ENCODE measurements at regions not wholly inside any gene's neighbourhood (a gene's known extent, or its start where the extent isn't known, plus 50 kb on each side); places are given as distances from the start of the nearest gene placed in this dataset.

- no peak overlapping the region for H3K27ac ChIP-seq
- H3K4me3 ChIP-seq: no peak overlapping the region
- H3K9me3 ChIP-seq (replicated peaks): no peaks in the 10 kb centered on the region
- DNase-seq: no peak
- H3K36me3 ChIP-seq: no peaks in the 10 kb centered on the region
- H3K4me1 ChIP-seq: no peaks in the 10 kb centered on the region
- H3K27me3 ChIP-seq: no peaks in the 10 kb centered on the region
These were observed 1166.5 kb upstream of the NXPH2 start for GRCh38 chr2:139946690-139947089.

DNA sequence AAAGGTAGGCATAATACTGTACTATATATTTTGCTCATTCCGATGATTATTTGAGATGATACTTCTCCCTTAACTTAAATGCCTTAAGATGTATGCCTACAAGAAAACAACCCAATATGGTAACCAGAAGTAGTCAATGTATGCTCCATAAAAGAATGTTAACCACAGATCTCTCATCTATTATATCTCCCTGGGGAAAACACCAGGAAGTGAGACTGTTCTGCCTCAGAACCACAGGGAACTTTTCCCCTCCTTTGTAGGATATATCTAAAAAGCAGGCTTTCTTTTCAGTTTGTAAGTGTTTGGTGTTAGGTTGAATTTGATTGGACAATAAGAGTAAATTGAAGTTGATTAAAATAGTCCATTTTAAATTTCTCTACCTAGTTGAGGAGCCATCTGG is 1160.5 kb upstream of the NXPH2 start:
- Histone ChIP-seq H3K36me3 (no peaks in the 10 kb centered on the region), H3K4me1 (no peaks in the 10 kb centered on the region), H3K9me3 (replicated peaks) (no peaks in the 10 kb centered on the region), H3K27me3 (no peaks in the 10 kb centered on the region), H3K27ac (no peak overlapping the region), H3K4me3 (no peak overlapping the region)
- no peak for DNase-seq

DNA sequence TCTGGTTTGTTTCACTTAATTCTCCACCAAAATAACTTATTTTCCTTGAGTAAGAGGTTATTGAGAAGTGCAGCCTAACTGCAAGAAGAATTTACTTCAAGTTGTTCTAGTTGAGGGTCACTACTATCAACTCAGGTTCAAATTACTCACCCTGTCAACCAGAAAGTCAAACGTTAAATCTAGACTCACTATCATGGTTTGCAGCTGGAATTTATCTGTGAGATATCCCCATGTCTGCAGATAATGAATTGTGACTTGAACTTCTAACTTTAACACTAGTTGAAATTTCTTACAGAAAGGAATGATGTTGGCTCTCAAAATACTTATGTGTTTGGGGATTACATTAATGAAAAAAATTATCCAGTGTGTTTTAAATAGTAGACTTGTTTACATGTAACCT is 1145.7 kb upstream of the NXPH2 start:
- Histone ChIP-seq H3K27ac (no peak overlapping the region), H3K4me1 (no peaks in the 10 kb centered on the region), H3K36me3 (no peaks in the 10 kb centered on the region), H3K4me3 (no peak overlapping the region), H3K9me3 (replicated peaks) (no peaks in the 10 kb centered on the region), H3K27me3 (no peaks in the 10 kb centered on the region)
- DNase-seq: no peak

- H3K4me1 ChIP-seq: no peaks in the 10 kb centered on the region
- no peak overlapping the region for H3K27ac ChIP-seq
- H3K4me3 ChIP-seq: no peak overlapping the region
- no peaks in the 10 kb centered on the region for H3K36me3 ChIP-seq
- no peak for DNase-seq
- no peaks in the 10 kb centered on the region for H3K27me3 ChIP-seq
- no peaks in the 10 kb centered on the region for H3K9me3 ChIP-seq (replicated peaks)
These were observed 1143.9 kb upstream of the NXPH2 start for GRCh38 chr2:139924070-139924469.

DNA sequence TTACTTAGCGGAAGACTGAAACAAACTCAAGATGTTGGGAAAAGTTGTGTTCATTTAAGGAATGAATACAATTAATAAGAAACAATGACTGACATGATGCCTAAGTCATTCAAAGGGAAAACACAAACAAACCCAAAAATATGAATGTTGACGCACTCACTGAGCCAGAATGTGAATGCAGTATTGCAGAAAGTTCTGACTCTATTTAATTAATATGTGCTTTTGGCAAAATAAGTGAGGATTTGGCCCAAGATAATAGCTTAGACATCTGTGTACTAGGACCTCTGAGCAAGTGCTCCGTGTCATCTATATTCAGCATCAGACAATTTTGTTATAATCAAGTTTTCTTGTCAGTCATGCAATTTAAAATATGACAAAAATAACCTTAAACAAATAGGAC is 1138.8 kb upstream of the NXPH2 start:
- H3K36me3 ChIP-seq: no peaks in the 10 kb centered on the region
- no peaks in the 10 kb centered on the region for H3K27me3 ChIP-seq
- no peak overlapping the region for H3K4me3 ChIP-seq
- H3K4me1 ChIP-seq: no peaks in the 10 kb centered on the region
- no peaks in the 10 kb centered on the region for H3K9me3 ChIP-seq (replicated peaks)
- no peak overlapping the region for H3K27ac ChIP-seq
- no peak for DNase-seq

- Histone ChIP-seq H3K4me3 (no peak overlapping the region), H3K36me3 (no peaks in the 10 kb centered on the region), H3K9me3 (replicated peaks) (no peaks in the 10 kb centered on the region), H3K4me1 (no peaks in the 10 kb centered on the region), H3K27me3 (no peaks in the 10 kb centered on the region), H3K27ac (no peak overlapping the region)
- no peak for DNase-seq
These were observed 1137.6 kb upstream of the NXPH2 start for GRCh38 chr2:139917690-139918384.

- no peaks in the 10 kb centered on the region for H3K27me3 ChIP-seq
- H3K36me3 ChIP-seq: no peaks in the 10 kb centered on the region
- H3K4me1 ChIP-seq: no peaks in the 10 kb centered on the region
- no peaks in the 10 kb centered on the region for H3K9me3 ChIP-seq (replicated peaks)
- no peak overlapping the region for H3K27ac ChIP-seq
- peak in 1 of 2 experiments; percentile 46 for DNase-seq
- H3K4me3 ChIP-seq: no peak overlapping the region
These were observed 1136.6 kb upstream of the NXPH2 start for GRCh38 chr2:139916822-139917221.

DNA sequence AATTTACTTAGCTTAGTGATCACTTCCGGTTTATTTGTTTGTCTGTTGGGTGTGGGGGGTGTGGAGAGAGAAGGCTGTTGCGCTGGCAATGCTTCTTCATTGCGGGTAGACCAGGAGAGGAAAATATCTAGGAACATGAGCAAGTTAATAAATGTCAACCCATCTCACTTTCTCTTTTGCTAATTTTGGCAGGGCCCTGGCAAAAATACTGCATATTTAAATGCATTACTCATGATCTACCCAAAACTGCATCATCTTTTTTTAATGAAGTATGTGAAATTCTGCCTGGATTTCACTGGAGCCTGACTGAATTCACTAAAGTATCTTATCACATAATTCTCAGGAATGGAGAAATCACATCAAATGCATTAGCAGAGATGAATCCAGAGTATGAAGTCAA is 1131.0 kb upstream of the NXPH2 start:
- no peak overlapping the region for H3K27ac ChIP-seq
- no peaks in the 10 kb centered on the region for H3K27me3 ChIP-seq
- H3K4me3 ChIP-seq: no peak overlapping the region
- no peaks in the 10 kb centered on the region for H3K36me3 ChIP-seq
- DNase-seq: no peak
- no peaks in the 10 kb centered on the region for H3K9me3 ChIP-seq (replicated peaks)
- no peaks in the 10 kb centered on the region for H3K4me1 ChIP-seq

DNA sequence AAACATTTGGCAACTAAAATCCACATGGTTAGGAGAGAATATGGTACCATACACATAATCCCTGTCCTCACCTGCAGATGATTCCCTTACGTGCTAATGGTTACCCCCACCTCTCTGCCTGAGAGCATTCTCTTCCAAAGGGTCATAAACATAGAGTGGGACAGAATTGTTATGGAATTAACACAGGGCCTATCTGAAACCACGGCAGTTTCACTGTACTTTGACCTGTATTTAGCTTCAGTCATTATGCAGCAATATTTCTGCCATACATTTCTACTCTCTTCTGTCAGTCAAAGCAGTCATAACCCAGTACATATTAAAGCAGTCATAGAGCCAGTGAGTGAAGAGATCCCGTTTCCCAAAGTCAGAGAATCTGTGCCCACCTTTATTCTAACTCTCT is 1128.9 kb upstream of the NXPH2 start:
- H3K36me3 ChIP-seq: no peaks in the 10 kb centered on the region
- no peak overlapping the region for H3K4me3 ChIP-seq
- H3K4me1 ChIP-seq: no peaks in the 10 kb centered on the region
- no peak for DNase-seq
- no peak overlapping the region for H3K27ac ChIP-seq
- H3K9me3 ChIP-seq (replicated peaks): no peaks in the 10 kb centered on the region
- no peaks in the 10 kb centered on the region for H3K27me3 ChIP-seq

GRCh38 chr2:139905624-139906023 is 1125.4 kb upstream of the NXPH2 start:
- Histone ChIP-seq H3K36me3 (no peaks in the 10 kb centered on the region), H3K27me3 (no peaks in the 10 kb centered on the region), H3K27ac (no peak overlapping the region), H3K9me3 (replicated peaks) (no peaks in the 10 kb centered on the region), H3K4me3 (no peak overlapping the region), H3K4me1 (no peaks in the 10 kb centered on the region)
- no peak for DNase-seq

GRCh38 chr2:139891636-139892035 is 1111.4 kb upstream of the NXPH2 start:
- DNase-seq: no peak
- H3K27ac ChIP-seq: no peak overlapping the region
- no peaks in the 10 kb centered on the region for H3K4me1 ChIP-seq
- no peaks in the 10 kb centered on the region for H3K27me3 ChIP-seq
- H3K36me3 ChIP-seq: no peaks in the 10 kb centered on the region
- H3K4me3 ChIP-seq: no peak overlapping the region
- no peaks in the 10 kb centered on the region for H3K9me3 ChIP-seq (replicated peaks)

- Histone ChIP-seq H3K4me1 (no peaks in the 10 kb centered on the region), H3K36me3 (no peaks in the 10 kb centered on the region), H3K9me3 (replicated peaks) (no peaks in the 10 kb centered on the region), H3K27ac (no peak overlapping the region), H3K27me3 (no peaks in the 10 kb centered on the region), H3K4me3 (no peak overlapping the region)
- no peak for DNase-seq
These were observed 1105.8 kb upstream of the NXPH2 start for GRCh38 chr2:139885921-139886498.

GRCh38 chr2:139876964-139877363 is 1096.8 kb upstream of the NXPH2 start:
- Histone ChIP-seq H3K27me3 (no peaks in the 10 kb centered on the region), H3K4me3 (no peak overlapping the region), H3K9me3 (replicated peaks) (no peaks in the 10 kb centered on the region), H3K27ac (no peak overlapping the region), H3K4me1 (no peaks in the 10 kb centered on the region), H3K36me3 (no peaks in the 10 kb centered on the region)
- DNase-seq: no peak

DNA sequence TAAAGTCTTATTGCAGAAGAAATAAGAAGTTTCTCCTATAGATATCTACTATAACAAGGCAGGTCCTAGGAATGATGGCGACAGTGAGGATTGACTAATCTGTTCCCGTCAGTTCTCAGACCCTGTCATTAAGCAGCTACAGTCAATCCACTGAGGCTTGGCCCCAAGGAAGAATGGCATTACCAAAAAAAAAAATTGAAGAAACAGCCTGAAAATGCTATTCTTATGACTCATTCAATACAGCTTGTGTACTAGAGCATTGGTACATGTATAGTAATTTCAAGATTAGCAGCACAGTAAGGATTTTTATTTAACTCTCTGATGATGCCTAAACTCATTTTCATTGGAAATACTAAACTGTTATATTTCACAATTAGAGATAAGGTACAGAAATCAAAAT is 1096.1 kb upstream of the NXPH2 start:
- Histone ChIP-seq H3K4me3 (no peak overlapping the region), H3K36me3 (no peaks in the 10 kb centered on the region), H3K9me3 (replicated peaks) (no peaks in the 10 kb centered on the region), H3K4me1 (no peaks in the 10 kb centered on the region), H3K27ac (no peak overlapping the region), H3K27me3 (no peaks in the 10 kb centered on the region)
- DNase-seq: no peak

- Histone ChIP-seq H3K36me3 (no peaks in the 10 kb centered on the region), H3K4me3 (no peak overlapping the region), H3K9me3 (replicated peaks) (no peaks in the 10 kb centered on the region), H3K27ac (no peak overlapping the region), H3K27me3 (no peaks in the 10 kb centered on the region), H3K4me1 (no peaks in the 10 kb centered on the region)
- DNase-seq: no peak
These were observed 1092.3 kb upstream of the NXPH2 start for GRCh38 chr2:139872503-139872902.

DNA sequence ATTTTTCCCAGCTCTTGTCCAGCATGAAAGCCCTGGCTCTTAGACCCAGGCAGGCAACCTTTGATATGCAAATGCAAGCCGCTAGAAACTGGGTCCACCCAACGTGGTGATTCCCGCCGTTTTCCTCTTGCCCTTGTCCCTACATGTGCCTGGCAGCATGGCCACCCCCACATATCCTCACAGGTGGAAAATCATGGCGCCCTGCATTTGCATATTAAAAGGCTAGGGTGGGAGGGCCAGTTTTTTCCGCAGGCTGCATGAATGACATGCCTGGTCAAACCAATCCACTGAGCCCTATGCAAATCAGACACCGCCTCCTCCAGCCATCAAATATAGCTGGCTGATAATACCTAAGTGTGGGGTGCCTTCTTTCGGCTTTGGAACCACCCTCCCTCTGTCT is 1091.8 kb upstream of the NXPH2 start:
- H3K4me3 ChIP-seq: no peak overlapping the region
- no peak for DNase-seq
- no peaks in the 10 kb centered on the region for H3K36me3 ChIP-seq
- H3K9me3 ChIP-seq (replicated peaks): no peaks in the 10 kb centered on the region
- no peaks in the 10 kb centered on the region for H3K4me1 ChIP-seq
- H3K27ac ChIP-seq: no peak overlapping the region
- H3K27me3 ChIP-seq: no peaks in the 10 kb centered on the region

Measured in SJCRH30 (cell line).